Thyroid gland (tissue), 4 donors: ENCODE measurements at regions not wholly inside any gene's neighbourhood (a gene's known extent, or its start where the extent isn't known, plus 50 kb on each side); places are given as distances from the start of the nearest gene placed in this dataset.

ENCODE experiments used
- DNase-seq, 2 donors: peaks; one replicate each; pipeline ENCODE4 v3.0.0-alpha.2; 2019
- H3K27ac ChIP-seq, 3 donors: fragments of 200-600 bp; sonication (generic); 1 replicate in 2 of 3; 2 replicates in 1 of 3; pipeline ENCODE4 v1.5.1; 2016 to 2019; ENCODE audit warnings: mild to moderate bottlenecking in 1 of 3, moderate library complexity in 1 of 3
- H3K27me3 ChIP-seq: fragments of 200-600 bp; sonication (generic); one replicate; pipeline ENCODE4 v1.5.1; 2019
- H3K36me3 ChIP-seq, 2 donors: fragments of 200-600 bp; sonication (generic); one replicate each; pipeline ENCODE4 v1.5.1; 2016 to 2019
- H3K4me1 ChIP-seq, 2 donors: fragments of 200-600 bp; sonication (generic); one replicate each; pipeline ENCODE4 v1.5.1; 2017 to 2019
- H3K4me3 ChIP-seq, 3 donors: fragments of 200-600 bp; sonication (generic); replicated peaks in 1 of 3; 1 replicate in 2 of 3; 2 replicates in 1 of 3; pipeline ENCODE4 v1.5.1; 2016; ENCODE audit warnings: mild to moderate bottlenecking in 1 of 3
- H3K9me3 ChIP-seq: fragments of 200-600 bp; sonication (generic); one replicate; pipeline ENCODE4 v1.5.1; 2017
- POLR2A ChIP-seq, 2 donors: fragments of 450-650 bp; IDR thresholded peaks; one replicate each; pipeline ENCODE4 v1.6.1; 2017; ENCODE audit warnings: antibody characterized with exemption in 2 of 2, mild to moderate bottlenecking in 2 of 2, moderate library complexity in 1 of 2
- WGBS, 2 donors: methylation state at CpG; one replicate each; pipeline ENCODE4 v1.1.5; 2017; 5-methylcytosine and 5-hydroxymethylcytosine counted together
- intact Hi-C: fragments of 100-400 bp; cut with DNase I; formaldehyde crosslinking; loops from one replicate; pipeline ENCODE4 v1.15.1; 2023
- TF ChIP-seq, protein P1 (sequence below), 6 experiments: fragments of 200-600 bp in 3 of 6; fragments of 450-650 bp in 3 of 6; sonication (generic) in 3 of 6; IDR thresholded peaks; one replicate each; pipeline ENCODE4 v1.5.1; 2016 to 2019; ENCODE audit warnings: antibody characterized with exemption in 6 of 6, mild to moderate bottlenecking in 2 of 6, inconsistent platforms in 1 of 6, moderate library complexity in 1 of 6

DNA sequence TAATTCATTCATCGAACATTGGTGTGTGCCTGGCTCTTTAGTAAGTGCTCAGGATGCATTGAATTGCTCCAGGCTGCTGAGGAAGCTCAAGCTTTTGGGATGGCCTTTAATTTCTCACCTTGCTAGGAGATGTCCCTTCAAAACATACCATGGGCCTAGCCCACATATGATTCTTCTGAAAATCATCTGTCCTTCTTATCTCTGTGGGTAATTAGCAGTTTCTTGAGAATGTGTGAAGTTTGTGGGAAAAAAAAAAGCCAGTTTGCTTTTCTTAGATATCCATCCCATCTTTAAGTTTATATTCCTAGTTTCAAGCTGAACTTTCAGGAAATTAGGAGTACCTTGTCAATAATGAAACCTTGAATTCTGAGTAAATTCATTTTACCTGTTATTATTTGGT is 532.3 kb upstream of the SUCLG2 start:
- Histone ChIP-seq H3K4me1 (no peaks in the 10 kb centered on the region), H3K4me3 (no peak overlapping the region), H3K9me3 (no peaks in the 10 kb centered on the region), H3K36me3 (no peaks in the 10 kb centered on the region), H3K27ac (no peak overlapping the region), H3K27me3 (no peaks in the 10 kb centered on the region)
- 87 to 90% methylated on average over 1 of the region's 1 CpG for WGBS, 2 donors
- no peak for TF ChIP-seq POLR2A (IDR thresholded peaks at IDR 0.05)
- TF ChIP-seq, protein P1, sequence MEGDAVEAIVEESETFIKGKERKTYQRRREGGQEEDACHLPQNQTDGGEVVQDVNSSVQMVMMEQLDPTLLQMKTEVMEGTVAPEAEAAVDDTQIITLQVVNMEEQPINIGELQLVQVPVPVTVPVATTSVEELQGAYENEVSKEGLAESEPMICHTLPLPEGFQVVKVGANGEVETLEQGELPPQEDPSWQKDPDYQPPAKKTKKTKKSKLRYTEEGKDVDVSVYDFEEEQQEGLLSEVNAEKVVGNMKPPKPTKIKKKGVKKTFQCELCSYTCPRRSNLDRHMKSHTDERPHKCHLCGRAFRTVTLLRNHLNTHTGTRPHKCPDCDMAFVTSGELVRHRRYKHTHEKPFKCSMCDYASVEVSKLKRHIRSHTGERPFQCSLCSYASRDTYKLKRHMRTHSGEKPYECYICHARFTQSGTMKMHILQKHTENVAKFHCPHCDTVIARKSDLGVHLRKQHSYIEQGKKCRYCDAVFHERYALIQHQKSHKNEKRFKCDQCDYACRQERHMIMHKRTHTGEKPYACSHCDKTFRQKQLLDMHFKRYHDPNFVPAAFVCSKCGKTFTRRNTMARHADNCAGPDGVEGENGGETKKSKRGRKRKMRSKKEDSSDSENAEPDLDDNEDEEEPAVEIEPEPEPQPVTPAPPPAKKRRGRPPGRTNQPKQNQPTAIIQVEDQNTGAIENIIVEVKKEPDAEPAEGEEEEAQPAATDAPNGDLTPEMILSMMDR (IDR thresholded peaks at IDR 0.05) = no peak
- DNase-seq = no peak
- intact Hi-C loops = no loop called here

DNA sequence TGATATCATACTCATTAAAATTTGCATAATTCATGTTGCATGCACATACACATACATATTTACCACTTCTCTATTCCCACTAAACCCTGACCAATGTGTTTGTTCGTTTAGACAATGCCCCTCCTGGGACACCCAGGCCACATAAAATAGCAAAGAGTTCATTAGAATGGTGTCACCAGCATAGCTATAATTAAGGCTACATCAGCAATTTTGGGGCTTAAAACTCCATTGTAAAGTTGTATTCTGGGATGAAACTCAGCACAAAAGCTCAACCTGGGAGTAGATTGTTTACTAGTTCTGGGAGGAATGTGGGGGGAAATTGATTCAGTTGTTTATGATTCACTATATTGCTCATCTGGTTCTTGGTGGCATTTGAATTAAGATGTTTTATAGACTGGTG is 522.2 kb upstream of the SUCLG2 start:
- no peak for DNase-seq
- Histone ChIP-seq H3K4me3 (no peak overlapping the region), H3K27me3 (no peaks in the 10 kb centered on the region), H3K27ac (no peak overlapping the region), H3K9me3 (no peaks in the 10 kb centered on the region), H3K36me3 (no peaks in the 10 kb centered on the region), H3K4me1 (no peaks in the 10 kb centered on the region)
- 43 to 59% methylated on average over 1 of the region's 1 CpG for WGBS, 2 donors
- no peak for TF ChIP-seq POLR2A (IDR thresholded peaks at IDR 0.05)
- TF ChIP-seq, protein P1 (IDR thresholded peaks at IDR 0.05) = no peak
- intact Hi-C loops = no loop called here

DNA sequence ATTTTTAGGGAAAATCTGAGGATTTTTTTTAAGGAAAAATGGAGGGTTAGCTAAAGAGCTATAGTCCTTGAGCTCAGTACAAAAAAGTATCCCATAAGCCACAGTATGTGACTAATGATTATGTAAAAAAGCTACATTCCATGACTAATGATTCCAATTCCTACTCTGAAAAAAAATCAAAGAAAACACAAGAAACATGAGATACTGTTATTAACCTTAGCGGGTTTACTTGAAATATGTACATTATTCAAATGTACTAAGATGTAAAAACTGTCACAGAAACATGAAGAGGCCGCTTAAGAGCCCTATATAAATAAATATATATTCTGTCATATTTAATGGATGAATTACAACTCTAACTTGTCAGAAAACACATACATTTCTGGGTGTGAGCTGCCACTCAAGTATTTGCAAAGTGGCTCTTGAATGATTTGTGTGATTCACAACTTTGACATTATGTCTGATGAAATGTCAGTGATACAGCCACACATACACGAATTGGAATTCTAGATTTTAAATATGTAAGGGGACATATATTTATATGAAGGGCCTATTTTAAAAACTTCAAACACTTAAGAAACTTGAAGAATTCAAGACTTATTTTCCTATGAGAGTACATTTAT is 518.7 kb upstream of the SUCLG2 start:
- intact Hi-C loops = no loop called here
- Histone ChIP-seq H3K4me3 (no peak overlapping the region), H3K9me3 (no peaks in the 10 kb centered on the region), H3K27ac (no peak overlapping the region), H3K27me3 (no peaks in the 10 kb centered on the region), H3K4me1 (no peaks in the 10 kb centered on the region), H3K36me3 (no peaks in the 10 kb centered on the region)
- WGBS, 2 donors = 48 to 50% methylated on average over 3 of the region's 3 CpGs
- TF ChIP-seq POLR2A (IDR thresholded peaks at IDR 0.05) = no peak
- TF ChIP-seq, protein P1 (IDR thresholded peaks at IDR 0.05) = no peak
- DNase-seq = no peak

DNA sequence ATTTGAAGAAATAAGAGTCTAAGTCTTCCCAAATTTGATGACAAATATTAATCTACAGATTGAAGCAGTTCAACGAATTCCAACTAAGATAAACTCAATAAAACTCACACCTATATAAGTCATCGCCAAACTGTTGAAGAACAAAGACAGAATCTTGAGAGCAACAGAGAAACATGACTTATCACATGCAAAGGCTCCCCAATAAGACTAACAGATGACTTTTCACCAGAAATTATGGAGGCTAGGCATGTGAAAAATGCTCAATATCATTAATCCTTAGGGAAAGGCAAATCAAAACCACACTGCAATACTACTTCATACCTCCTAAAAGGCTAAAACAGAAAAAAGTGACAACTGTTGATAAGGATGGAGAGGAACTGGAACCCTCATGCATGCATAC is 517.6 kb upstream of the SUCLG2 start:
- TF ChIP-seq, protein P1 (IDR thresholded peaks at IDR 0.05) = no peak
- TF ChIP-seq POLR2A (IDR thresholded peaks at IDR 0.05) = no peak
- H3K36me3 ChIP-seq = no peaks in the 10 kb centered on the region
- H3K27ac ChIP-seq = no peak overlapping the region
- no peak overlapping the region for H3K4me3 ChIP-seq
- H3K9me3 ChIP-seq = no peaks in the 10 kb centered on the region
- H3K27me3 ChIP-seq = no peaks in the 10 kb centered on the region
- 75 to 79% methylated on average over 2 of the region's 2 CpGs for WGBS, 2 donors
- intact Hi-C loops = no loop called here
- no peaks in the 10 kb centered on the region for H3K4me1 ChIP-seq
- no peak for DNase-seq

DNA sequence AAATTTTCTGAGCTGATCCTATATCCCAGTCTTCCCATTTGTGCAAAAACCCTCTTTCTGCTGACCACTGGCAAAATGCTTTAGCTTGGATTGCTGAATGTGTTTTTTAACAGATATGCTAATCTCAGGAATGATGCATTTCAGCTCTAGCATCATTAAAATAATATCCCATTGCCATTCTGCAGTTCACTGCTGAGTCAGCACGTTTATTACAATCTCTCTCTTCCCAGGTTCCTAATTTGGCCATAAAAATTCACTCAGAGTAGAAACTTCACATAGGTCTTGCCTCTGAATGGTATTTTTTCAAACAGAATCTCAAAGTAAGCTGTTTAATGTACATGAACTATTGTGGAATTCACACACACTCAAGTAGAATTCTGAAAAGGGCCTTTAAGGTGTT is 509.6 kb upstream of the SUCLG2 start:
- H3K9me3 ChIP-seq = no peaks in the 10 kb centered on the region
- H3K4me1 ChIP-seq = no peaks in the 10 kb centered on the region
- no peak overlapping the region for H3K4me3 ChIP-seq
- no peaks in the 10 kb centered on the region for H3K27me3 ChIP-seq
- H3K36me3 ChIP-seq = no peaks in the 10 kb centered on the region
- TF ChIP-seq POLR2A (IDR thresholded peaks at IDR 0.05) = no peak
- TF ChIP-seq, protein P1 (IDR thresholded peaks at IDR 0.05) = no peak
- no peak for DNase-seq
- intact Hi-C loops = no loop called here
- 37 to 51% methylated on average over 1 of the region's 1 CpG for WGBS, 2 donors
- no peak overlapping the region for H3K27ac ChIP-seq
